ENCODE measurements at regions not wholly inside any gene's neighbourhood (a gene's known extent, or its start where the extent isn't known, plus 50 kb on each side); places are given as distances from the start of the nearest gene placed in this dataset.

- no peak for TF ChIP-seq CTCF (IDR thresholded peaks at IDR 0.05)
- TF ChIP-seq POLR2A (IDR thresholded peaks at IDR 0.05), result no peak
Observed at GRCh38 chr10:93190372-93190771, 116.7 kb downstream of the CYP26A1 start.
